ENCODE measurements at regions not wholly inside any gene's neighbourhood (a gene's known extent, or its start where the extent isn't known, plus 50 kb on each side); places are given as distances from the start of the nearest gene placed in this dataset.

- H3K36me3 ChIP-seq = no peaks in the 10 kb centered on the region
- no peaks in the 10 kb centered on the region for H3K9me3 ChIP-seq
- no peak overlapping the region for H3K27ac ChIP-seq
- H3K4me1 ChIP-seq = no peaks in the 10 kb centered on the region
- no peak for TF ChIP-seq POLR2AphosphoS5 (IDR thresholded peaks at IDR 0.05)
- no peak for TF ChIP-seq EP300 (IDR thresholded peaks at IDR 0.05; ENCODE audit: low read depth)
- TF ChIP-seq, protein P1, sequence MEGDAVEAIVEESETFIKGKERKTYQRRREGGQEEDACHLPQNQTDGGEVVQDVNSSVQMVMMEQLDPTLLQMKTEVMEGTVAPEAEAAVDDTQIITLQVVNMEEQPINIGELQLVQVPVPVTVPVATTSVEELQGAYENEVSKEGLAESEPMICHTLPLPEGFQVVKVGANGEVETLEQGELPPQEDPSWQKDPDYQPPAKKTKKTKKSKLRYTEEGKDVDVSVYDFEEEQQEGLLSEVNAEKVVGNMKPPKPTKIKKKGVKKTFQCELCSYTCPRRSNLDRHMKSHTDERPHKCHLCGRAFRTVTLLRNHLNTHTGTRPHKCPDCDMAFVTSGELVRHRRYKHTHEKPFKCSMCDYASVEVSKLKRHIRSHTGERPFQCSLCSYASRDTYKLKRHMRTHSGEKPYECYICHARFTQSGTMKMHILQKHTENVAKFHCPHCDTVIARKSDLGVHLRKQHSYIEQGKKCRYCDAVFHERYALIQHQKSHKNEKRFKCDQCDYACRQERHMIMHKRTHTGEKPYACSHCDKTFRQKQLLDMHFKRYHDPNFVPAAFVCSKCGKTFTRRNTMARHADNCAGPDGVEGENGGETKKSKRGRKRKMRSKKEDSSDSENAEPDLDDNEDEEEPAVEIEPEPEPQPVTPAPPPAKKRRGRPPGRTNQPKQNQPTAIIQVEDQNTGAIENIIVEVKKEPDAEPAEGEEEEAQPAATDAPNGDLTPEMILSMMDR (IDR thresholded peaks at IDR 0.05) = no peak
- TF ChIP-seq POLR2A (IDR thresholded peaks at IDR 0.05) = no peak
- intact Hi-C loops (cut with DNase I; ENCODE audit: low total_unique reads) (no loop called here), in situ Hi-C loops (cut with MboI; ENCODE audit: low pct_ligation_motif_present in 1 of 4, low pct_unique_long_range_greater_than_20kb in 1 of 4, low sequenced_read_pairs in 3 of 4) (no loop called here)
- DNase-seq = no peak
- no peaks in the 10 kb centered on the region for H3K27me3 ChIP-seq
- no peak overlapping the region for H3K4me3 ChIP-seq
- 72 to 83% methylated on average over 3 to 5 of the region's 5 CpGs for WGBS, 2 donors (ENCODE audit: low coverage in 1 of 2)
These were observed 89.4 kb downstream of the NKX2-1 start for GRCh38 chr14:36430662-36431084.

GRCh38 chr14:36430169-36430568 is 89.9 kb downstream of the NKX2-1 start:
- no peak overlapping the region for H3K27ac ChIP-seq
- in situ Hi-C loops (cut with MboI; ENCODE audit: low pct_ligation_motif_present in 1 of 4, low pct_unique_long_range_greater_than_20kb in 1 of 4, low sequenced_read_pairs in 3 of 4) = no loop called here

GRCh38 chr14:36429692-36430091 is 90.3 kb downstream of the NKX2-1 start:
- DNase-seq = no peak
- H3K27ac ChIP-seq = no peak overlapping the region
- H3K4me1 ChIP-seq = peaks cover 0 to under 1% (median 0%) of the 10 kb centered on the region in 4 donors
- in situ Hi-C loops (cut with MboI; ENCODE audit: low pct_ligation_motif_present in 1 of 4, low pct_unique_long_range_greater_than_20kb in 1 of 4, low sequenced_read_pairs in 3 of 4) = no loop called here
- 66 to 91% methylated on average over 2 of the region's 2 CpGs for WGBS, 2 donors (ENCODE audit: low coverage in 1 of 2)
- H3K27me3 ChIP-seq = no peaks in the 10 kb centered on the region
- H3K36me3 ChIP-seq = no peaks in the 10 kb centered on the region
- H3K4me3 ChIP-seq = no peak overlapping the region
- intact Hi-C loops (cut with DNase I; ENCODE audit: low total_unique reads) = no loop called here
- no peaks in the 10 kb centered on the region for H3K9me3 ChIP-seq
- TF ChIP-seq POLR2A (IDR thresholded peaks at IDR 0.05) (no peak), POLR2AphosphoS5 (IDR thresholded peaks at IDR 0.05) (no peak), EP300 (IDR thresholded peaks at IDR 0.05; ENCODE audit: low read depth) (no peak)
- TF ChIP-seq, protein P1 (IDR thresholded peaks at IDR 0.05) = no peak

More at GRCh38 chr14:36430169-36430568, 89.9 kb downstream of the NKX2-1 start:
- no peaks in the 10 kb centered on the region for H3K27me3 ChIP-seq
- H3K9me3 ChIP-seq = no peaks in the 10 kb centered on the region
- no peak for TF ChIP-seq POLR2AphosphoS5 (IDR thresholded peaks at IDR 0.05)
- TF ChIP-seq, protein P1 (IDR thresholded peaks at IDR 0.05) = no peak
- no peak for TF ChIP-seq EP300 (IDR thresholded peaks at IDR 0.05; ENCODE audit: low read depth)
- TF ChIP-seq POLR2A (IDR thresholded peaks at IDR 0.05) = no peak
- intact Hi-C loops (cut with DNase I; ENCODE audit: low total_unique reads) = no loop called here
- H3K36me3 ChIP-seq = no peaks in the 10 kb centered on the region
- WGBS, 2 donors (ENCODE audit: low coverage in 1 of 2) = 75% methylated on average over 4 of the region's 4 CpGs
- H3K4me3 ChIP-seq = no peak overlapping the region
- no peaks in the 10 kb centered on the region for H3K4me1 ChIP-seq
- DNase-seq = no peak

GRCh38 chr14:36428350-36428749 is 91.7 kb downstream of the NKX2-1 start:
- no peaks in the 10 kb centered on the region for H3K27me3 ChIP-seq
- DNase-seq = no peak
- 77 to 87% methylated on average over 6 of the region's 6 CpGs for WGBS, 2 donors (ENCODE audit: low coverage in 1 of 2)
- TF ChIP-seq, protein P1 (IDR thresholded peaks at IDR 0.05) = no peak
- TF ChIP-seq EP300 (IDR thresholded peaks at IDR 0.05; ENCODE audit: low read depth) (no peak), POLR2A (IDR thresholded peaks at IDR 0.05) (no peak), POLR2AphosphoS5 (IDR thresholded peaks at IDR 0.05) (no peak)
- H3K27ac ChIP-seq = no peak overlapping the region
- no peaks in the 10 kb centered on the region for H3K9me3 ChIP-seq
- H3K36me3 ChIP-seq = no peaks in the 10 kb centered on the region
- no peak overlapping the region for H3K4me3 ChIP-seq
- intact Hi-C loops (cut with DNase I; ENCODE audit: low total_unique reads) = no loop called here
- peaks cover 0 to 12% (median 0%) of the 10 kb centered on the region in 4 donors for H3K4me1 ChIP-seq
- in situ Hi-C loops (cut with MboI; ENCODE audit: low pct_ligation_motif_present in 1 of 4, low pct_unique_long_range_greater_than_20kb in 1 of 4, low sequenced_read_pairs in 3 of 4) = no loop called here
